Endothelial cell of umbilical vein (primary cell): ENCODE measurements at regions not wholly inside any gene's neighbourhood (a gene's known extent, or its start where the extent isn't known, plus 50 kb on each side); places are given as distances from the start of the nearest gene placed in this dataset.

Source experiments
- BruUV-seq: library from RNA; stranded (reverse); fragments of 400-500 nt; replicated peaks from 2 replicates; lab custom pipeline; 2021; lab: Mats Ljungman, UMichigan
- CTCF ChIA-PET: fragments of 300-600, 350-600 bp; sonication (Branson Sonifier 250); formaldehyde crosslinking; loops from one replicate; lab custom pipeline; 2021; ENCODE audit warnings: antibody characterized with exemption, inconsistent platforms; lab: Charles Lee
- POLR2A ChIA-PET: fragments of 300-600, 350-600 bp; sonication (Branson Sonifier 250); formaldehyde crosslinking; loops from one replicate; lab custom pipeline; 2021; ENCODE audit warnings: antibody characterized with exemption, inconsistent platforms; lab: Charles Lee
- DNase-seq: peaks from one replicate; pipeline ENCODE4 v3.0.0-alpha.2; 2011; ENCODE audit warnings: low read depth, low spot score
- FAIRE-seq: peaks from 2 replicates; lab custom pipeline; 2011; peaks lifted over from hg19 to GRCh38; lab: Jason Lieb, UNC
- H2AFZ ChIP-seq: 2 replicates; pipeline ENCODE4 v1.6.0; 2012; ENCODE audit warnings: low read depth, low read length, control low read depth, inconsistent platforms
- H3K27ac ChIP-seq: 2 replicates; pipeline ENCODE4 v1.5.1; 2011; ENCODE audit warnings: low read depth, mild to moderate bottlenecking, control low read depth, low read length, moderate library complexity; ENCODE audit not compliant: insufficient read depth
- H3K27me3 ChIP-seq, 2 experiments: 2 replicates each; pipeline versions ENCODE4 v1.6.0 to v1.6.1; 2011; ENCODE audit warnings: low read length in 2 of 2, mixed read lengths in 1 of 2; ENCODE audit not compliant: control insufficient read depth in 2 of 2, insufficient read depth in 2 of 2
- H3K36me3 ChIP-seq, 2 experiments: 2 replicates in 1 of 2; 3 replicates in 1 of 2; pipeline ENCODE4 v1.5.1; 2011; ENCODE audit warnings: low read length in 2 of 2, mild to moderate bottlenecking in 1 of 2, moderate library complexity in 1 of 2; ENCODE audit not compliant: control insufficient read depth in 2 of 2, insufficient read depth in 2 of 2; ENCODE audit errors: extremely low read depth in 1 of 2
- H3K4me1 ChIP-seq: 3 replicates; pipeline ENCODE4 v1.5.1; 2011; ENCODE audit warnings: mild to moderate bottlenecking, low read length; ENCODE audit not compliant: control insufficient read depth, insufficient read depth; ENCODE audit errors: extremely low read depth
- H3K4me2 ChIP-seq: 2 replicates; pipeline ENCODE4 v1.6.1; 2011; ENCODE audit warnings: low read length, control low read depth, mixed read lengths; ENCODE audit not compliant: insufficient read depth
- H3K4me3 ChIP-seq, 3 experiments: fragments of 200-600 bp in 1 of 3; sonication (generic), shearing (Covaris generic) in 1 of 3; replicated peaks in 1 of 3; 2 replicates each; pipeline ENCODE4 v1.5.1; 2011 to 2016; ENCODE audit warnings: control low read depth in 3 of 3, low read length in 3 of 3, mild to moderate bottlenecking in 2 of 3, inconsistent platforms in 1 of 3, low read depth in 1 of 3, moderate library complexity in 1 of 3; ENCODE audit not compliant: insufficient read depth in 1 of 3
- H3K79me2 ChIP-seq: 2 replicates; pipeline ENCODE4 v1.6.0; 2012; ENCODE audit warnings: low read length, inconsistent platforms; ENCODE audit not compliant: control insufficient read depth, insufficient read depth
- H3K9ac ChIP-seq: replicated peaks from 2 replicates; pipeline ENCODE3; 2011; ENCODE audit warnings: low read length, control low read depth; ENCODE audit not compliant: insufficient read depth; ENCODE audit errors: extremely low read depth
- H3K9me1 ChIP-seq: replicated peaks from 3 replicates; pipeline ENCODE4 v1.6.0; 2011; ENCODE audit warnings: mild to moderate bottlenecking, low read length; ENCODE audit not compliant: control insufficient read depth, insufficient read depth; ENCODE audit errors: extremely low read depth
- H3K9me3 ChIP-seq: replicated peaks from 2 replicates; pipeline ENCODE4 v1.5.1; 2012; ENCODE audit warnings: low read length, inconsistent platforms; ENCODE audit not compliant: control insufficient read depth, insufficient read depth
- H4K20me1 ChIP-seq: replicated peaks from 2 replicates; pipeline ENCODE3; 2011; ENCODE audit warnings: mild to moderate bottlenecking, low read length; ENCODE audit not compliant: control insufficient read depth, insufficient read depth; ENCODE audit errors: extremely low read depth
- EZH2 ChIP-seq: IDR thresholded peaks from 2 replicates; pipeline ENCODE4 v1.6.1; 2012; ENCODE audit warnings: borderline replicate concordance, low read depth, mild to moderate bottlenecking, moderate library complexity, low read length, inconsistent platforms; ENCODE audit not compliant: severe bottlenecking
- FOS ChIP-seq: IDR thresholded peaks from 2 replicates; pipeline ENCODE4 v1.6.1; 2011; ENCODE audit warnings: mild to moderate bottlenecking, low read length, moderate library complexity, borderline replicate concordance; ENCODE audit not compliant: insufficient read depth
- GATA2 ChIP-seq: IDR thresholded peaks from 2 replicates; pipeline ENCODE4 v1.7.0; 2011; ENCODE audit warnings: low read depth, mild to moderate bottlenecking, moderate library complexity, mixed read lengths, low read length; ENCODE audit not compliant: insufficient read length, insufficient read depth
- JUN ChIP-seq: IDR thresholded peaks from 2 replicates; pipeline ENCODE4 v1.6.1; 2011; ENCODE audit warnings: borderline replicate concordance, low read depth; ENCODE audit not compliant: insufficient read length, insufficient read depth
- MYC ChIP-seq: IDR thresholded peaks from one replicate; pipeline ENCODE4 v1.6.1; 2011; ENCODE audit warnings: mild to moderate bottlenecking, low read depth, low read length
- POLR2A ChIP-seq: IDR thresholded peaks from 2 replicates; pipeline ENCODE4 v1.6.1; 2012; ENCODE audit warnings: low read depth, mild to moderate bottlenecking, control low read depth, low read length
- POLR2AphosphoS5 ChIP-seq: IDR thresholded peaks from 2 replicates; pipeline ENCODE4 v1.6.1; 2012; ENCODE audit warnings: low read depth, mild to moderate bottlenecking, control low read depth, low read length, moderate library complexity; ENCODE audit not compliant: insufficient read depth
- dilution Hi-C: fragments of 300-500 bp; cut with MboI; formaldehyde crosslinking; loops from one replicate; pipeline ENCODE4 v1.15.0; 2019; ENCODE audit warnings: low sequenced_read_pairs; ENCODE audit not compliant: extremely low pct_ligation_motif_present
- intact Hi-C: fragments of 100-400 bp; cut with micrococcal nuclease; formaldehyde crosslinking; loops from one replicate; pipeline ENCODE4 v1.10.0; 2022
- TF ChIP-seq, protein P1 (sequence below): IDR thresholded peaks from 2 replicates; pipeline ENCODE4 v1.6.1; 2011; ENCODE audit not compliant: insufficient read depth, insufficient read length
- TF ChIP-seq, protein P2 (sequence below), 2 donors: IDR thresholded peaks; 1 replicate in 1 of 2; 2 replicates in 1 of 2; pipeline ENCODE4 v1.5.1; 2011; ENCODE audit warnings: low read length in 2 of 2, mild to moderate bottlenecking in 2 of 2, moderate library complexity in 2 of 2, control low read depth in 1 of 2, inconsistent platforms in 1 of 2, low read depth in 1 of 2; ENCODE audit not compliant: insufficient read depth in 1 of 2; ENCODE audit errors: extremely low read depth in 1 of 2

DNA sequence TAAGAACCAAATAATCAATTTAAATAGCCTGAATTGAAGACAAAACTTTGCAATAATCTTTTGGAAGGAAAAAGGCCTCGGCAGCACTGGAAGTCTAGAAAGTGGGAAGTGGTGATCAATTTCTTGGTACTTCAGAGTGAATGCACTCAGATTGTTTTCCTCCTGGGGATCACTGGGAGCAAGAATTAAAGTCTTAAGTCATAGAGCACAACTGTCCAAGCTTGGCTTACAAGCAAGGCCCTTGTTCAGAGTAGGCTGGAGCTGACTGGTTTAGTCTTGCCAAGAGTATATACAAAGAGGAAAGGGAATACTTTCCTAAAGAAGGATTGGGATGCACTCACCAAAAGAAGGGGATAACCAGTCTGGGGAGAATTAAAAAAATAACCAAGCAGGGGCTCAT, 637.1 kb downstream of the CCSER2 start:
- H3K9me3 ChIP-seq = no peaks in the 10 kb centered on the region
- TF ChIP-seq, protein P1, sequence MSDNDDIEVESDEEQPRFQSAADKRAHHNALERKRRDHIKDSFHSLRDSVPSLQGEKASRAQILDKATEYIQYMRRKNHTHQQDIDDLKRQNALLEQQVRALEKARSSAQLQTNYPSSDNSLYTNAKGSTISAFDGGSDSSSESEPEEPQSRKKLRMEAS = no peak
- TF ChIP-seq FOS (no peak), EZH2 (no peak), MYC (no peak), GATA2 (no peak), JUN (no peak), POLR2AphosphoS5 (no peak), POLR2A (no peak)
- TF ChIP-seq, protein P2, sequence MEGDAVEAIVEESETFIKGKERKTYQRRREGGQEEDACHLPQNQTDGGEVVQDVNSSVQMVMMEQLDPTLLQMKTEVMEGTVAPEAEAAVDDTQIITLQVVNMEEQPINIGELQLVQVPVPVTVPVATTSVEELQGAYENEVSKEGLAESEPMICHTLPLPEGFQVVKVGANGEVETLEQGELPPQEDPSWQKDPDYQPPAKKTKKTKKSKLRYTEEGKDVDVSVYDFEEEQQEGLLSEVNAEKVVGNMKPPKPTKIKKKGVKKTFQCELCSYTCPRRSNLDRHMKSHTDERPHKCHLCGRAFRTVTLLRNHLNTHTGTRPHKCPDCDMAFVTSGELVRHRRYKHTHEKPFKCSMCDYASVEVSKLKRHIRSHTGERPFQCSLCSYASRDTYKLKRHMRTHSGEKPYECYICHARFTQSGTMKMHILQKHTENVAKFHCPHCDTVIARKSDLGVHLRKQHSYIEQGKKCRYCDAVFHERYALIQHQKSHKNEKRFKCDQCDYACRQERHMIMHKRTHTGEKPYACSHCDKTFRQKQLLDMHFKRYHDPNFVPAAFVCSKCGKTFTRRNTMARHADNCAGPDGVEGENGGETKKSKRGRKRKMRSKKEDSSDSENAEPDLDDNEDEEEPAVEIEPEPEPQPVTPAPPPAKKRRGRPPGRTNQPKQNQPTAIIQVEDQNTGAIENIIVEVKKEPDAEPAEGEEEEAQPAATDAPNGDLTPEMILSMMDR (IDR thresholded peaks at IDR 0.05; ENCODE audit: extremely low read depth in 1 of 2, insufficient read depth in 1 of 2, low read depth in 1 of 2, low read length in 2 of 2) = no peak
- intact Hi-C loops (no loop called here), dilution Hi-C loops (no loop called here)
- no peak overlapping the region for H3K9ac ChIP-seq
- DNase-seq (no peak), FAIRE-seq (no peak)
- no peak overlapping the region for H3K27ac ChIP-seq
- no peak overlapping the region for H2AFZ ChIP-seq
- no peaks in the 10 kb centered on the region for H3K4me1 ChIP-seq
- H3K4me2 ChIP-seq = no peak overlapping the region
- no peaks in the 10 kb centered on the region for H3K9me1 ChIP-seq
- H3K4me3 ChIP-seq = no peak overlapping the region
- H4K20me1 ChIP-seq = no peaks in the 10 kb centered on the region
- CTCF ChIA-PET = no interaction called here
- no peaks in the 10 kb centered on the region for H3K36me3 ChIP-seq
- H3K79me2 ChIP-seq = no peaks in the 10 kb centered on the region
- no peaks in the 10 kb centered on the region for H3K27me3 ChIP-seq
- POLR2A ChIA-PET = no interaction called here
- no TSS peak for BruUV-seq
